HG02870 (cell line): ENCODE measurements at regions not wholly inside any gene's neighbourhood (a gene's known extent, or its start where the extent isn't known, plus 50 kb on each side); places are given as distances from the start of the nearest gene placed in this dataset.

Experiments
- ATAC-seq: cut with Tn5 transposase; IDR thresholded peaks from one replicate; pipeline ENCODE4 v1.9.1; 2021; ENCODE audit warnings: mild to moderate bottlenecking, moderate library complexity; ENCODE audit not compliant: unreplicated experiment

DNA sequence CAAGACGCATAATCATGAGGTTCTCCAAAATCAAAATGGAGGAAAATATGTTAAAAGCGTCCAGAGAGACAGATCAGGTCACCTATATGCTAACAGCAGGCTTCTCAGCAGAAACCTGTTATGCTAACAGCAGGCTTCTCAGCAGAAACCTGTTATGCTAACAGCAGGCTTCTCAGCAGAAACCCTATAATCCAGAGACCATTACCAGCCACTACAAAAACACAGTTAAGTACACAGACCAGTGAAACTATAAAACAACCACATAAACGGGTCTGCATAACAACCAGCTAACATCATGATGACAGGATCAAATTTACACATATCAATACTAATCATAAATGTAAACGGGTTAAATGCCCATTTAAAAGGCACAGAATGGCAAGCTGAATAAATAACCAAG, 1548.4 kb upstream of the TMEFF2 start:
- no peak for ATAC-seq

- ATAC-seq, result no peak
These were observed 1544.2 kb upstream of the TMEFF2 start for GRCh38 chr2:193738892-193739291.

DNA sequence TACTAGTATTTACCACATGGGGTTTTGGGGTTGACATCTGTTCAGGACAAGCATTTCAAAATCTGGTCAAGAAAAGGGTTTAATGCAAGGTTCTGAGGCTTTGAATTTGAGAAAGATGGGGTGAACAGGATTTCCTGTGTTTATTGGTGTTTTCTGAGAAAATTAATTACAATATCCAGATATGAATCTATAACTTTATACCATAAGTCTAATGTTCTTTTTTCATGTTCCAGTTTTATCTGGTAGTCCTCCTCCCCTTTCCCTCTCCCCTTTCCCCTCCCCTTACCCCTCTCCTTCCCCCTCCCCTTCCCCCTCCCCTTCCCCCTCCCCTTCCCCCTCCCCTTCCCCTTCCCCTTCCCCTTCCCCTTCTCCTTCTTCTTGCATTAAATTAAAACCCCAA, 1518.2 kb upstream of the TMEFF2 start:
- ATAC-seq, result no peak

DNA sequence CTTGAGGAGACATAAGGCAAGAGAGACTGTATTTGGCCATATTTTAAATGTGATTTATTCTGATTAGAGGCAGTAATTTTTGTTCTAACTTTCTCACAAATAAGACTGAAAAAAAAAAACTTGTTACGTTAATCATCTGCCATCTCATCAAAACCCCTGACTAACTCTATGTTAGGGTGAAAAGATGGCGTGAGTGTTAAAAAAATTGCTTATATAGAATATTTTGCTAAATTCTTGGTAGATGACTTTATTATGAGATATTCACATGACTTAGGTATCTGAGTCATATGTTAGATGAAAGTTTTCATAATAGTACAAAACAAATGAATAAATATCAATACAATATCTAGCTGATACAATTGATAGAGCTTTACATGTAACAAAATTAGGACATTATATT, 1508.7 kb upstream of the TMEFF2 start:
- ATAC-seq, result no peak

DNA sequence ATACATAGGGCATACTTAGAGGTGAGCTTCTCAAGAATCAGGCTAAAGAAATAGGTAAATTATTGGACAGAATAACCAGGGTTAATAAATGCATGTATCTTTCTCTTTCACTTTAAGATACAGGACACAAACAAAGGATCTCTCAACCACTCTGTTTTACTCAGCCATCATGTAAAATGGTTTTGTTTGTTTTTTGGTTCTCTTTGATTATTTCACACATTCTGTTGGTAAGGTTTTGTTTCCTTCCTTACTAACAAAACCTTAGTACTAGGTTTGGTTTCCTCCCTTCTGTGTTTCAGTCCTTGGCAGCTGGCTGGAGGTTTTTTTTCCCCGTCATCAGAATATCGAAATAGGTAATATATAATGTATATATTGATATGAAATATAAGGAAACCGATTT, 1506.8 kb upstream of the TMEFF2 start:
- no peak for ATAC-seq

DNA sequence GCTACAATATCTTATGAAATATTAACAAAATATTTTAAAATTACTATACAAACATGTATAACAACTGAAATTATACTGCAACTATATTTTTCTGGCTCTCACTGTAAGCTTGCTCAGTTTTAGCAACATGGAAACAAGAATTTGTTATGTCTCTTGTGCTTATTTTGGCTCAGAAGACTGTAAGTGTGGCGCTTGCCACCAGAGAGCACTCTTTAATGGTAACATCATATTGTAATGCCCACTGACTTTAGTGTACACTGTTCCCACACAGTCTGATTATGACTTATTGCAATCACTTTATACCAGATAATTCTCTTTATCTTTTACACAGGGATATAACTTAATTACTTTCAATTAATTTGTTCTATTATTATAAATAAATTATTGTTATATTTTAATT, 1500.6 kb upstream of the TMEFF2 start:
- ATAC-seq, result peak; percentile 78

DNA sequence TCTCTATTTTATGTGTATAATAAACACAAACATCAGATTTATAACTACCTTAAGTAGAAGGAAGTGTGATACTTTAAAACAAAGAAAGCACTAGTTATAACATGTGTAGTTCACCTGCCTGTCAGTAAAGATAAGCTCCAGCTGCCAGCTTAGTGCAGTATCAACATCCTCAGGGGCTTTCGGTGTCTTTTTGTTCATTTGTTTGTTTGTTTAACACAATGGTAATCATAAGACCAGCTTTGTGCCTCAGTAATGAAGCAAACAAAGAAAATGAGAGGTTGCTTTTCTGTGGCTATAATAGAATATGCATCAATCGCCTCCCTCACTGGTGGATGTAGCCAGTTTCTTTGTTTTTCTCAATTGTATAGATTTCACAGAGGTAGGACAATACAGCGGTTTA, 1499.0 kb upstream of the TMEFF2 start:
- ATAC-seq, result no peak

GRCh38 chr2:193690572-193690971, 1495.8 kb upstream of the TMEFF2 start:
- no peak for ATAC-seq

- no peak for ATAC-seq
These were observed 1492.5 kb upstream of the TMEFF2 start for GRCh38 chr2:193687195-193687594.

GRCh38 chr2:193679847-193680246, 1485.1 kb upstream of the TMEFF2 start:
- ATAC-seq, result no peak

DNA sequence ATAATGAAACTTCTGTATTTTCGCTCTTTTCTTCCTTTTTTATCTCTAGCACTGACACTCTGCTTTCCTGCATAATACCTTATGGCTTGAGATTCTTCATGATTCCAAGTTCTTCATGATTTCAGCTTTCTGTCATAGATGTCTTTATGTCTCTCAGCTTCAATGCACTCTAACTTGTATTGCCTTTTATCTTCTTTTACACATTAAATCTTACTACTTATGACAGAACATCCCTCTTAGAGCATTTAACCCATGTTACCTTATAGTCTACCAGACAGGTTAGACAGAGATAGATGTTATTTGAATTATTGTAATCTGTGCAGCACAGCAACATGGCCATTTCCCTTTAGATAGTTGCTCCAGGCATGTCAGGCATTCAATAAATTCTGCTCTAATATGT, 1475.7 kb upstream of the TMEFF2 start:
- no peak for ATAC-seq

DNA sequence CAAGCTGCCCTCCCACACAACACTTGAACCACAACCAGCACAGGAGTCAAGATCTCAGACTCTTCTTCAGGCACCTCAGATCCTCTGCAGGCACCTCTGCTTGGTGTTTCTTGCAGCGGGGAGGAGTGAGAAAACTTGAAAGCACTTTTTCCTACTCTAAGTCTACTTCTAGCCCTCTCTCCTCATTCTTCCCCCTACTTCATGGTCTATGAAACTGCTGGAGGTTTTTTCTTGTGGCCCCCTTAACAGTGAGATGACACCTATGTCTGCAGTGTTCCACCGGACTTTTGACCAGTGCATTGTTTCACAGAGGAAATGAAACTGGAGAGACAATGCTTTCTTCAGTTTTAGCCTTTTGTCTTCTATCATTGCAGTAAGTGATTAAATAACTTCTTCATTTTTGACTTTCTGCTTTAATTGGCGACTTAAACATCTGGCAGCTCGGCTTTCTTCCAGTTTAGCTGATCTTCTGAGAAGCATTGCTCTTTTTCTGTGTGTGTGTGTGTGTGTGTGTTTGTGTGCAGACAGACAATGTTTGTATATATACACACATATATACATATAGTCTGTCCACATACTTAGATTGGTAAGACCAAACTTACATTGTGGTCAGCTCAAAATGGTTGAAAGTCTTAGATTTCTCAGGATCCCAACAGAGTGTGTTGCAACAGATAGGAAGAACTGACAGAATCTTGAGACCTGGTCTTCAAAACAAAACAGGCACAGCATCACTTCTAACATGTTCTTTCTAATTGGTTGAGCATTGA, 1474.0 kb upstream of the TMEFF2 start:
- peak; percentile 52 for ATAC-seq

DNA sequence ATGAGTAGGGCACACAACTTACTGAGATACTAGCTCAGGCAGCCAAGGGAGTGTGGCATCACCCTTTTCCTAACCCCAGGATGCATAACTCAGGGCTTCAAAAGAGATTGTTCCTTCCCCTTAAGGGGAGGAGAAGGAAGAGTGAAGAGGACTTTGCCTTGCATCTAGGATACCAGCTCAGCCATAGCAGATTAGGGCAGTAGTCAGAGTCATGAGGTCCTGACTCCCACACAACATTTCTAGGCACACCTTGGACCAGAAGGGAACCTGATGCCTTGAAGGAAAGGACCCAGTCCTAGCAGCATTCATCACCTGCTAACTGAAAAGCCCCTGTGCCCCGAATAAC, 1433.2 kb upstream of the TMEFF2 start:
- ATAC-seq, result no peak

DNA sequence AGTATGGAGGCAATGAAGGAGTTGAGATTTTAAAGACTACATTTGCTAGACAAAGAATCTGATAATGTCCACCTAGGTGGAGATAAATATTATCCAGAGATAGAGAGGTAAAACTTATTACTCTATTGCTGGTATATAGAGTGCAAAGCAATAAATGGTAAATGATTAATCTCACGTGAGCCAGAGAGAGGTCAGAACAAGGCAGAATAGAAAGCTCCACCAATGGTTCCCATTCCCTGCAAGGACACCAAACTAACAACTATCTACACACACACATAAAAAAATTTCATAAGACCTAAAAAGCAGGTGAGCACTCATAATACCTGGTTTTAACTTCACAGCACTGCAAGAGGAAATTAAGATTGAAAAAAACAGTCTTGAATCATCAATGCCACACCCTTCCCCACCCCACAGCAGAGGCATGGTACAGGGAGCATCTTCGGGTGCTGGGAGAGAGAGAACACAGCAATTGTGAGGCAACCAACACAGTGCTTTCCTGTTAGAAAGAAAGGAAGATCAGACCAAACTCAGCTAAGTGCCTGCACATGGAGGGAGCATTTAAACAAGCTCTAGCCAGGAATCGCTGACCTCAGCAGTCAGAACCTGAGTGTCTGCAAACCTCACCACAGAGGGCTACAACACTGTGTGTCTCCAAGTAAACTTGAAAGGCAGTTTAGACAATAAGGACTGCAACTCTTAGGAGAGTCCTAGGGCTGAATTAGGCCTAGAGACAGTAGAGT, 1432.6 kb upstream of the TMEFF2 start:
- no peak for ATAC-seq

- no peak for ATAC-seq
These were observed 1413.7 kb upstream of the TMEFF2 start for GRCh38 chr2:193608451-193608850.

DNA sequence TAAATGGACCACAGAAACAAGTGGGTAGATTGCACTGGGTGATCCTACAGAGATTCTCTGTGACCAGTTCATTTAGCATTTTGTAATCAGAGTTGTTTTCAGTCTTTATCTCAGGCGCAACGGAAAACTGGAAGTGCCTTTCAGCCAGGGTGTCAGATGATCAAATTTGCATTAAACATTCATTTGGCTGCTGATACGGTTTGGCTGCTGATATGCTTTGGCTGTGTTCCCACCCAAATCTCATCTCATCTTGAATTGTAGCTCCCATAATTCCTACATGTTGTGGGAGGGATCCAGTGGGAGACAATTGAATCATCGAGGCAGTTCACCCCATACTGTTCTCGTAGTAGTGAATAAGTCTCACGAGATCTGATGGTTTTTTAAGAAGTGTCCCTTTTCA, 1396.1 kb upstream of the TMEFF2 start:
- no peak for ATAC-seq

DNA sequence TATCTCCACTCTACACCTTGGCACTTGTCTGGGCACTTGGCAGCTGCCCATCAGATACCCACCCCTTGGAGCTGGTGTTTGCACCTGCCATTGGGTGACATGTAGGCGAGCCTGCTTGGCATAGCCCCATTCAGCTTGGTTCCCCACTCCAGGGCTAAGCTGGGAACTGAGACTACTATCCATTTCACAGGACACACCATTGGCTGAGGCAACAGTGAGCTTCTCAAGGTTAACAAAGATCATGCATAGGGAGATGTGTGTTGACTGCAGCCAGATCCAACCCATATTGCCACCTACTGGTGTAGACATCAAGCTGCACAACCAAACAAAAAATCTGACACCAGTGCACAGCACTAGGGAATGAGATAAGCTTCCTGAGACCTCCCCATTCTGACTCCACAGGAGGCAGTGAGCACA, 1389.8 kb upstream of the TMEFF2 start:
- ATAC-seq, result peak; percentile 88

GRCh38 chr2:193583638-193584400, 1389.1 kb upstream of the TMEFF2 start:
- no peak for ATAC-seq

DNA sequence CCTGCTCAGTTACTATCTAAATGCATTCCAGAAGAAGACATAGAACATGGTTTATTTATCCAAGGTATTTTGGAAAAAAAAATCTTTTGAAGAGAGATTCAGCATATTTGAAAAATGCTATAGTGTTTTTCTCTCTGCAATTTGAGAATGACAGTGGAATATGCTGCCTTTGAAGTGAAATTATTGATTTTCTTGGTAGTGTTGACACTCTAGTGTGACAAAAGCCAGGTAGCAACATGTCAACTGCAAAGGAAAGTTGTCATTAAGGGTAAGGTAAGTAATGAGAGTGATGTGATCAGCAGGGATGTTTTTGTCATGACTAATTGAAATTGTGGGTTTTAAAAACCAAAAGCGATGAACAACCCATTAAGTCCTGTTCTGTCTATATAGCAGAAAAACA, 1387.1 kb upstream of the TMEFF2 start:
- no peak for ATAC-seq

- no peak for ATAC-seq
These were observed 1385.6 kb upstream of the TMEFF2 start for GRCh38 chr2:193580176-193580950.

DNA sequence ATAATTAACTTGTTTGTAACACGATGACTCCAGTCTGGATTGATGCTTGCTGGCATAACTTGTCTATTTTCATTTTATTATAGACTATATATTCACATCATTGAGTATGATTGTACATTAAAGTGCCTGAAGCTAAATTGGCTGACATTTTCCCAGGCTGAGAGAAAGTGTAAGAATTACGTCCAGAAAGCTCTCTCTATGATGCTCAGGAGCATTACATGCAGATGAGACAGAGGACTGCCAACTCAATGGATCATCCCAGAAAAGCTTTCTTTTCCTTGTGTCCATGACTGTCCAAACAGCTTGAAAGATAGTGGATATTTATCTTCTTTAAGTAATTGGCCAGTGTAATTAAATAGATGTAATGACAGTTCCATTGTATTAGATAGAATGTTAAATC, 1372.2 kb upstream of the TMEFF2 start:
- ATAC-seq, result no peak
